GM12801 (cell line): ENCODE measurements at regions not wholly inside any gene's neighbourhood (a gene's known extent, or its start where the extent isn't known, plus 50 kb on each side); places are given as distances from the start of the nearest gene placed in this dataset.

Experiments
- CTCF ChIP-seq: IDR thresholded peaks from one replicate; pipeline ENCODE4 v1.5.1; 2011; ENCODE audit warnings: control low read depth; ENCODE audit not compliant: insufficient read length; ENCODE audit errors: extremely low read depth

- no peak for TF ChIP-seq CTCF
Measured at GRCh38 chr2:58291726-58292438, 50.8 kb upstream of the FANCL start.
